ENCODE measurements at regions not wholly inside any gene's neighbourhood (a gene's known extent, or its start where the extent isn't known, plus 50 kb on each side); places are given as distances from the start of the nearest gene placed in this dataset.

GRCh38 chr5:123787136-123787535 lies 275.2 kb downstream of the CSNK1G3 start:
- Histone ChIP-seq H3K9me3 (ENCODE audit: low read length) (peaks cover 7% of the 10 kb centered on the region; the same call in 1 of the 2 replicates), H3K27me3 (ENCODE audit: control insufficient read depth in 1 of 2, insufficient read depth in 2 of 2, low read length in 2 of 2) (no peaks in the 10 kb centered on the region), H3K4me2 (ENCODE audit: low read depth, low read length) (no peak overlapping the region), H3K4me3 (replicated peaks in 1 of 3; ENCODE audit: insufficient read depth in 1 of 3, low read depth in 2 of 3, low read length in 3 of 3) (no peak overlapping the region), H4K20me1 (ENCODE audit: insufficient read depth, low read length) (no peaks in the 10 kb centered on the region), H2AFZ (ENCODE audit: low read length) (no peak overlapping the region), H3K4me1 (ENCODE audit: insufficient read depth, low read length) (no peaks in the 10 kb centered on the region), H3K79me2 (ENCODE audit: insufficient read depth, low read length) (no peaks in the 10 kb centered on the region), H3K27ac (ENCODE audit: extremely low read length, insufficient read depth, low read length) (no peak overlapping the region), H3K9ac (ENCODE audit: insufficient read depth, low read depth, low read length) (no peak overlapping the region), H3K36me3 (replicated peaks in 1 of 2; ENCODE audit: control insufficient read depth in 1 of 2, insufficient read depth in 2 of 2, low read length in 2 of 2) (no peaks in the 10 kb centered on the region)
- in situ Hi-C loops (cut with HindIII; ENCODE audit: extremely low pct_ligation_motif_present, low pct_unique_long_range_greater_than_20kb) = no loop called here
- no TSS peak for BruUV-seq (replicated peaks)
- CTCF ChIA-PET (ENCODE audit: low intra/inter-chr PET ratio, low total read pairs) = no interaction called here
- ATAC-seq (no peak), FAIRE-seq (no peak), DNase-seq (ENCODE audit: low spot score) (no peak)
- TF ChIP-seq ATF7-NPFF (CRISPR knock-in tag; IDR thresholded peaks at IDR 0.05; ENCODE audit: low read depth) (no peak), KLF12 (CRISPR knock-in tag; IDR thresholded peaks at IDR 0.05; ENCODE audit: borderline replicate concordance) (no peak), ZFP1 (CRISPR knock-in tag; IDR thresholded peaks at IDR 0.05) (no peak), SALL1 (CRISPR knock-in tag; IDR thresholded peaks at IDR 0.05) (no peak), ATRX (CRISPR knock-in tag; IDR thresholded peaks at IDR 0.05; ENCODE audit: borderline replicate concordance) (no peak), ZNF441 (CRISPR knock-in tag; IDR thresholded peaks at IDR 0.05; ENCODE audit: borderline replicate concordance) (no peak), CBX5 (CRISPR knock-in tag; IDR thresholded peaks at IDR 0.05; ENCODE audit: borderline replicate concordance) (no peak), ZNF10 (CRISPR knock-in tag; IDR thresholded peaks at IDR 0.05; ENCODE audit: borderline replicate concordance, low read depth) (no peak), HOXA7 (CRISPR knock-in tag; IDR thresholded peaks at IDR 0.05) (no peak)
- POLR2A ChIA-PET = no interaction called here
- intact Hi-C loops (cut with micrococcal nuclease; ENCODE audit: unreplicated experiment) = no loop called here
- 52% methylated on average over 1 of the region's 1 CpG for WGBS (ENCODE audit: low lambda C conversion rate)

DNA sequence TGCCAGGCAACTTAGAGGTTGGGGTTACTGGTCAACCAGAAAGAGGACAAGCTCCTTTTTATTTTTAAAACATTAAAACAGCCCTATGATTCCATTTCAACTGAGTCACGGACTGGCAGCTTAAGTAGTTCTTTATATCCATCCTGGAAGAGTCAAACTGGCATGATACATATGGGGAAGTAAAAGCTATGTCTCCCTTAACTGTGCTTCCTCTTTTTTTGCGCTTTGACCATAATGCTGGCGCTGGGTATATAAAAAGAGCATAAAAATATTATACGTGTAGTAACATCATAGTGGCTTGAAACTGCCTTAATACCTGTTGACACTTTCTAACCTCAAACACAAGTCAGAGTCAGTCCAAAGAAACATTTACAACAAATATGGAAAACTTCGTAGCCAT lies 274.4 kb downstream of the CSNK1G3 start:
- H3K4me1 ChIP-seq (ENCODE audit: insufficient read depth, low read length) = no peaks in the 10 kb centered on the region
- no peaks in the 10 kb centered on the region for H4K20me1 ChIP-seq (ENCODE audit: insufficient read depth, low read length)
- no peak for DNase-seq (ENCODE audit: low spot score)
- in situ Hi-C loops (cut with HindIII; ENCODE audit: extremely low pct_ligation_motif_present, low pct_unique_long_range_greater_than_20kb) (no loop called here), intact Hi-C loops (cut with micrococcal nuclease; ENCODE audit: unreplicated experiment) (no loop called here)
- H3K9ac ChIP-seq (ENCODE audit: insufficient read depth, low read depth, low read length) = no peak overlapping the region
- H3K27ac ChIP-seq (ENCODE audit: extremely low read length, insufficient read depth, low read length) = no peak overlapping the region
- H3K9me3 ChIP-seq (ENCODE audit: low read length) = peaks cover 7% of the 10 kb centered on the region; the same call in 1 of the 2 replicates
- H3K79me2 ChIP-seq (ENCODE audit: insufficient read depth, low read length) = no peaks in the 10 kb centered on the region
- no TSS peak for BruUV-seq (replicated peaks)
- ChIA-PET CTCF (ENCODE audit: low intra/inter-chr PET ratio, low total read pairs) (no interaction called here), POLR2A (no interaction called here)
- no peak overlapping the region for H2AFZ ChIP-seq (ENCODE audit: low read length)
- no peak overlapping the region for H3K4me2 ChIP-seq (ENCODE audit: low read depth, low read length)
- FAIRE-seq = no peak
- H3K36me3 ChIP-seq (replicated peaks in 1 of 2; ENCODE audit: control insufficient read depth in 1 of 2, insufficient read depth in 2 of 2, low read length in 2 of 2) = no peaks in the 10 kb centered on the region
- WGBS (ENCODE audit: low lambda C conversion rate) = 30% methylated on average over 5 of the region's 5 CpGs
- H3K4me3 ChIP-seq (replicated peaks in 1 of 3; ENCODE audit: insufficient read depth in 1 of 3, low read depth in 2 of 3, low read length in 3 of 3) = no peak overlapping the region
- no peak for ATAC-seq
- no peaks in the 10 kb centered on the region for H3K27me3 ChIP-seq (ENCODE audit: control insufficient read depth in 1 of 2, insufficient read depth in 2 of 2, low read length in 2 of 2)
- TF ChIP-seq, protein P1, sequence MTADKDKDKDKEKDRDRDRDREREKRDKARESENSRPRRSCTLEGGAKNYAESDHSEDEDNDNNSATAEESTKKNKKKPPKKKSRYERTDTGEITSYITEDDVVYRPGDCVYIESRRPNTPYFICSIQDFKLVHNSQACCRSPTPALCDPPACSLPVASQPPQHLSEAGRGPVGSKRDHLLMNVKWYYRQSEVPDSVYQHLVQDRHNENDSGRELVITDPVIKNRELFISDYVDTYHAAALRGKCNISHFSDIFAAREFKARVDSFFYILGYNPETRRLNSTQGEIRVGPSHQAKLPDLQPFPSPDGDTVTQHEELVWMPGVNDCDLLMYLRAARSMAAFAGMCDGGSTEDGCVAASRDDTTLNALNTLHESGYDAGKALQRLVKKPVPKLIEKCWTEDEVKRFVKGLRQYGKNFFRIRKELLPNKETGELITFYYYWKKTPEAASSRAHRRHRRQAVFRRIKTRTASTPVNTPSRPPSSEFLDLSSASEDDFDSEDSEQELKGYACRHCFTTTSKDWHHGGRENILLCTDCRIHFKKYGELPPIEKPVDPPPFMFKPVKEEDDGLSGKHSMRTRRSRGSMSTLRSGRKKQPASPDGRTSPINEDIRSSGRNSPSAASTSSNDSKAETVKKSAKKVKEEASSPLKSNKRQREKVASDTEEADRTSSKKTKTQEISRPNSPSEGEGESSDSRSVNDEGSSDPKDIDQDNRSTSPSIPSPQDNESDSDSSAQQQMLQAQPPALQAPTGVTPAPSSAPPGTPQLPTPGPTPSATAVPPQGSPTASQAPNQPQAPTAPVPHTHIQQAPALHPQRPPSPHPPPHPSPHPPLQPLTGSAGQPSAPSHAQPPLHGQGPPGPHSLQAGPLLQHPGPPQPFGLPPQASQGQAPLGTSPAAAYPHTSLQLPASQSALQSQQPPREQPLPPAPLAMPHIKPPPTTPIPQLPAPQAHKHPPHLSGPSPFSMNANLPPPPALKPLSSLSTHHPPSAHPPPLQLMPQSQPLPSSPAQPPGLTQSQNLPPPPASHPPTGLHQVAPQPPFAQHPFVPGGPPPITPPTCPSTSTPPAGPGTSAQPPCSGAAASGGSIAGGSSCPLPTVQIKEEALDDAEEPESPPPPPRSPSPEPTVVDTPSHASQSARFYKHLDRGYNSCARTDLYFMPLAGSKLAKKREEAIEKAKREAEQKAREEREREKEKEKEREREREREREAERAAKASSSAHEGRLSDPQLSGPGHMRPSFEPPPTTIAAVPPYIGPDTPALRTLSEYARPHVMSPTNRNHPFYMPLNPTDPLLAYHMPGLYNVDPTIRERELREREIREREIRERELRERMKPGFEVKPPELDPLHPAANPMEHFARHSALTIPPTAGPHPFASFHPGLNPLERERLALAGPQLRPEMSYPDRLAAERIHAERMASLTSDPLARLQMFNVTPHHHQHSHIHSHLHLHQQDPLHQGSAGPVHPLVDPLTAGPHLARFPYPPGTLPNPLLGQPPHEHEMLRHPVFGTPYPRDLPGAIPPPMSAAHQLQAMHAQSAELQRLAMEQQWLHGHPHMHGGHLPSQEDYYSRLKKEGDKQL (CRISPR knock-in tag; IDR thresholded peaks at IDR 0.05; ENCODE audit: low read depth) = no peak
- TF ChIP-seq ZBTB44 (CRISPR knock-in tag; IDR thresholded peaks at IDR 0.05) (no peak), SMAD9 (CRISPR knock-in tag; IDR thresholded peaks at IDR 0.05) (no peak), SPEN (CRISPR knock-in tag; IDR thresholded peaks at IDR 0.05; ENCODE audit: low read depth) (no peak)
